A172 (cell line): ENCODE measurements at regions not wholly inside any gene's neighbourhood (a gene's known extent, or its start where the extent isn't known, plus 50 kb on each side); places are given as distances from the start of the nearest gene placed in this dataset.
A peak's percentile ranks its signal among the peaks of the same experiment; 100 is the strongest.

Experiments
- DNase-seq: peaks from one replicate; pipeline ENCODE4 v3.0.0-alpha.2; 2015; ENCODE audit warnings: low spot score

DNA sequence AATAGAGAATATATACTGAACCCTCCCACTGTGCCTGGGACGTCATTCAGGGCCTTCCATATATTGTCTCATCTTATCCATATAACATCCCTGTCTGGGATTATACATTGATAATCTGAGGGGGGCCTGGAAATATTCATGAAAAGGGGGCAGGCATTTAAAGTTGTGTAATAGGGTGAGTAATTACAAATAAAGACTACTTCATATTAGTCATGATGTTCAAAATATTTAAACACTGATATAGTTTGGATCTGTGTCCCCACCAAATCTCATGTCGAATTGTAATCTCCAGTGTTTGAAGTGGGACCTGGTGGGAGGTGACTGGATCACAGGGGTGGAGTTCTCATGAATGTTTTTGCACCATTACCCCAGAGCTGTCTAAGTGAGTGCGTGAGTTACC, 97.8 kb downstream of the AQP9 start:
- no peak for DNase-seq

DNA sequence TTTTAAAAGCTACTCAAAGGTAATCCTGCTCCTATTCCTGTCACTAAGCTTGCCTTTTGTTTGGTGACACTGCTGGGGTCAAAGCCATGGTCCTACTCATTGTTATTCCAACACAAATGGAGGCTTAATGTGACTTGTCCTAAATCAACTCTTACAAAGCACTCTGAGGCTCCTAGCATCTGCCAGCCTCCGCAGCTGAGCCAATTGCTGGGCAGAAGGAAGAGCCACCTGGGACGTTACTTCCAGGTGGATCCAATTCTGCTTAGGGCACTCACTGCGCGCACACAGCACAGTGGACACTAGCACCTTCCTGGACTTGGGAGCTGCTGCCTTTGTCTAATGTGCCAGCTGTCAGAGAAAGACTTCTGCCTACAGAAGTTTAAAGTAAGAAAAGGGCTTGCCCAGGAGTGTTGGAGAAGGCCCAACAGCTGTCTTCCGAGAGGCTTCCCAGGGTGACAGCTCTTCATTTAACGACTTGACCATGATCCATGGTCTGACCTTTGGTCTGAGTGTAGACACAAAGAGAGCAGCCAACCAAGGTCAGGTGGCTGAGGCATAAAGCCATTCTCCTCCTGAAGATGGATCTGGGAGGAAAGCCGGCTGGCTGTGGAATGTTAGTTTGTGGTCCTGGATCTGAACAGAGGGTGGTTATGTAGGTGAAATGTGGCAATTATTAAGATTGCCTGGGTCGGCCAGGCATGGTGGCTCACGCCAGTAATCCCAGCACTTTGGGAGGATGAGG, 102.2 kb downstream of the AQP9 start:
- DNase-seq: no peak

DNA sequence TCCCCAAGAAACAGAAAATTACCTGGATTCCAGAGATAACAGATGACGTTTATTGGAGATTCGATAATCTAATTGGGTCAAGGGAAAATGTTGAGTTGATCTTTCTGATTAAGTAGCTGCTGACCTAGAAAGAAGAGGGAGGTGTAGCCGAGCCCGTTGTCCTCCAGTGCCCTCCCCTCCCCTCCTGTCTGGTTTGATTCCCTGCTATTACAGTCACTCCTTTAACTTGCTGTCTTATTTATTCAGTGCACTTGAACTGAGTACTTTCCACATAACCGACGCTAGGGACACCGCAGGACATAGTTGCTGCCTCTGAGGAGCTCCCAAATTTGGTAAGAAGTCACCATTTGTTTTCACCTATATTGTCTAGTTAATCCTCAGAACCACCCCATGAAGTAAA, 103.7 kb downstream of the AQP9 start:
- DNase-seq: no peak

DNA sequence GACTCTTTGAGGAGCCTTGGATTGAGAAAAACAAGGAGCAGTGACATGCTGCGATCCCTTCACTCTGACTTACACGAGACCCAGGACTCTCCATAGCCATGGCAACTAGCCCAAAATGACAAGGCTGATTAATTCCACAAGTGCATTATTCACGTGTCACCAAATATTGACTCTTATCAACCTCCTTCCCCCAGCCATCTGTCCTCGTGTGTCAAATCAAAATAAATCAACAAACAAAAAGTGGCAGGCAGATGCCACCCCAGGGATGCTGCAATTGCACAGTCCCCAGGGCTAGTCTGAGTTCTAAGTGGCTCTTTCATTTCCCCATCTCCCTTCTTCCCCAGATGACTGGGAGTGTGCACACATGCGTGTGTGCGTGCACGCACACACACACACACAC, 104.9 kb downstream of the AQP9 start:
- DNase-seq: no peak

DNA sequence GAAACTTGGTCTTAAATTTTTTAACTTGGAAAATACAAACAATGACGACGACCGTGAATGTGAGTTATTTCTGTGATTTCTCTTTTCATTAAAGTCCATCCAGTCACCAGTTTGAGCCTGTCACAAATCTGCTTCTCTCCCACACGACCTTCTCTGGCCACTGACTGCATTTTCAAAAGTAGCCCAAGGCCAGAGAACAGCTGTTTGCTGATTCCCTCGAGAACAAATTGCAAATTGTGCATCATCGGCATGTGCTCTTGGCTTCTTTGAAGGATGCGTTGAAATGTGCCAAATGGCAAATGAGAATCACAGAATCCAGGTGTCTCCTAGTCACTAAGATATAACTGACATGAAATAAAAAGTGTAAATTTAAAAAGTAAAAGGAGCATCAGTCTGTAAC, 106.4 kb downstream of the AQP9 start:
- DNase-seq: no peak

DNA sequence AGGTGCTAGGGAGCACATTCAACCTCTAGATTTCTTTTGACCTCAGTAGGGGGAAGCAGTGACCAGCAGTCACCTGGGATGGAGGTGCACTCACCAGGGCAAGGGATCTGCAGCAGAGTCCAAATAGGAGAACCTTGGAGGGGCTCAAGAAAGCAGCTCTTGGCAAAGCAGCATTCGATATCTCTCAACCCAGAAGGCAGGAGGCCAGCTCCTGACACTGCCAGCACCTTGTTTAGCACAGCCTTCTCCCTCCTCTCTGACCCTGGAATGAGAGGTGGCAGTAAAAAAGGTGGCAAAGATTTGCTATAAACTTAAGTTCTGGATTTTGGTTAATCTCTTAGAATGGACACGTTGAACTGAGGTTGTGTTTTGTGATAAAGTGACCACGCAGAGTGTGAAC, 107.9 kb downstream of the AQP9 start:
- DNase-seq: no peak

DNA sequence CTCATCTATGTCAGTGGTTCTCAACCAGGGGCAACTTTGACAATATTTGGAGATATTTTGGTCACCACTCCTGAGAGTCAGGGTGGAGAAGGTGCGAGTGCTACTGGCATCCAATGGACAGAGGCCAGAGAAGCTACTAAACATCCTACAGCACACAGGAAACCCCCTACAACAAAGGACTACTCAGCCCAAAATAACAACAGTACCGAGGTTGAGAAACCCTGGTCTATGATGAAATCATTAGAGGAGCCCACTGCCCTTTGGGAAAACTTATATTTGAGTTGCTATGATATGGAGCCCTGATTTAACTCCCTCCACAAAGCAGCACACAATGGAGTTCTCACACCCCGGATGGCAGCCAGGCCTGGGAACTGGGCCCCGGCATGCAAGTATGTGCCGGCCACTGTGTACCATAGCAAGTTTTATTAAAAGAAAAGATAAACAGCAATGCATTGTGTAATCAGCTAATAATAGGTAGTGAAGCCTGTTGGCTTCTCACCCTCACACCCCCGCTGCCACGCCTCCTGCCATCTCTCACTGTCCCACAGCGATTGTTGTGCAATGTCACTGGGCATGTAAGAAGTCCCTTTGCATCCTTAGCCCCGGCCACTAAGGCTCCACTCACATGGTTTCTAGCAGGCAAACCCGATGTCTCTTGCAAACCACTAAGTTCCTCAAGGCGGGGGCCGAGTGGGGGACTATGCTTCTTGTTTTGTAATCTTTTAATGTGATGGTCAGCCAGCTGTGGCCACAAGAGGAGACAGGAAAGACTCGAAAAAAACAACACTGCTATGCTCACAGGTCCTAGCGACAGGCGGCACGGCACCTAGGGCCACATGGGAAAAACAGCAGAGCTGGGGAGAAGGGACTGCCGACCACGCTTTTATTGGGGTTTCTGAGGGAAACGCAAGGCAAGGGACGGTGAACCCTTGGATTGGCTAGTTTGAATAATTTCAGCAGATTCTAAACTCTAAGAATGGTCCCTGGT, 110.0 kb downstream of the AQP9 start:
- no peak for DNase-seq

DNA sequence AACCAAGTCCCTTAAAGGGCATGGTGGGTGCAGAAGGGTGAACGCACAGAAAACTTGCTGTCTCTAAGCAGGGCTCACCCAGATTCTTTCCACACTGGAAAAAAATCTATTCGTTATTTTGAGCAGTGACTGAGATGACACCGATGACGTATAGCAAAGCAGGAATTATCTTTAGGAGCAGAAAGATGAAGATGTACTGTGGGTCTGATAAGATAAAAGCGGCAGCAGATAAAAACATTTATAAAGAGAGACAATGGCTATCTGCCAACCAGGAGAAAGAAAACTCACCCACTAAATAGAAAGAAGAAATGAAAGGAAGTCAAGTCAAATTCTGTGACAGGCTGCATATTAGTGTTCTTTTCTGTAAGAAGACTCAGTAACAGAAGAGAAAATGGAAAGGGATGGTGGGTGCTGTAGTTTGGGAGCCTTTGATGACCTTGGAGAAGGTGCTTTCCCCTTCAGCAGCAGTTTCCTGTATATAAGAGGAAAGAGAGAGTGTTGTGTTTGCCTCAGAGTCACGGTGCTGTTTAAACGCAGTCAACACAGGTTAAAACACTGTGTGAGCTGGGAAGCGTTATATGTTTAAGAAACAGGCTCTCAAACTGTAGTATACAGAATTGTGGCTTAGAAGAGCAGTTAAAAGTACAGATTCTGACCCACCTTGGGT, 111.6 kb downstream of the AQP9 start:
- no peak for DNase-seq

DNA sequence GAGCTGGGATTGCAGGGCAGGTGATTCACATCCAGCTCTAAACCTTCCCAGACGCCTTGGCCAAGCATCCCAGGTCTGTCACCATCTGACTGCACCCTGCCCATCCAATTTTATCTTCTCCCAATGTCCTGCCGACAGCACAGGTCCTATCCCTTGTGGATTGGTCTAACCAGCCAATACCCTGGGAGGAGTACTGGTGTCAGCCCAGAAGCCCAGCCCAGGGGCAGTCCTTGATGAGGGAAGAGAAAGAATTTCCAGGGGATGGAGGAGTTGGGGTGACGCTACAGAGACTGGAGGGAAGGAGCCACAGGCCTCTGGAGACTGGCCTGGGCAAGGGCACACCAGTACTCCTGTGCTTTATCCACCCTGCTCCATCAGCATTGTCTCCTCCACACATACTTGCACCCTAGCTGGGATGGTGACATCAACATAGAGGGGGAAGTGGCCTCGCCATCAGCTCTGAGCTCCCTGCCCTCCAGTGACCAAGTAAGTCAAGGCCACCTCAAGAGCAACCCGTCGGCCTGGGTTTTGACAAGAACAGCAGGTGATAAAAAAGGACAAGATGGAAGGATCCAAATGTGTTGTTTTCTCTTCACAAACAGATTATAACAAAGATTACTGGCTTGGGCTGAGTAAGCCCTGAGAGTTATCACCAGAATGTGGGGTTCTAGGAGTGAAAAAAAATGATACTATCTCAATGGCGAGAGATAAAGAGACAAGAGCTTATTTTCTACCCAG, 114.6 kb downstream of the AQP9 start:
- DNase-seq: no peak

DNA sequence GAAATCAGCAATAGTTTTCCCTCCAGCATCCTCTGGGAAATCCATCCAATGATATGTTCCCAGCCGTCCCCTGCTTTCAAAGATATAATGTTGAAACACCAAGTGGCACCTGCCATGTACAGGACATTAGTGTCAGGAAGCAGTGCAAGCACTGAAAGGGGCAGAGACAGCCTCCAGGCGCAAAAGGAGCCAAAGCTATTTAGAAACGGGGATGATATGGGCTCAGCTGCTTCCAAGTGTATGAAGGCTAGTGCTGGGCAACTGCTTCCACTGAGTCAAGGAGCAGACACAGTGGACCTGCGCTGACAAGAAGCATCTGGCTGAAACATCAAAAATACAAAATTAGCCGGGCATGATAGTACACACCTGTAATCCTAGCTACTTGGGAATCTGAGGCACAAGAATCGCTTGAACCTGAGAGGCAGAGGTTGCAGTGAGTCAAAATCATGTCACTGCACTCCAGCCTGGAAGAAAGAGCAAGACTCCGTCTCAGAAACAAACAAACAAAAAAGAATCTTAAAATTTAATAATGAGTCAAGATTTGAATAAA, 119.7 kb downstream of the AQP9 start:
- DNase-seq: no peak

DNA sequence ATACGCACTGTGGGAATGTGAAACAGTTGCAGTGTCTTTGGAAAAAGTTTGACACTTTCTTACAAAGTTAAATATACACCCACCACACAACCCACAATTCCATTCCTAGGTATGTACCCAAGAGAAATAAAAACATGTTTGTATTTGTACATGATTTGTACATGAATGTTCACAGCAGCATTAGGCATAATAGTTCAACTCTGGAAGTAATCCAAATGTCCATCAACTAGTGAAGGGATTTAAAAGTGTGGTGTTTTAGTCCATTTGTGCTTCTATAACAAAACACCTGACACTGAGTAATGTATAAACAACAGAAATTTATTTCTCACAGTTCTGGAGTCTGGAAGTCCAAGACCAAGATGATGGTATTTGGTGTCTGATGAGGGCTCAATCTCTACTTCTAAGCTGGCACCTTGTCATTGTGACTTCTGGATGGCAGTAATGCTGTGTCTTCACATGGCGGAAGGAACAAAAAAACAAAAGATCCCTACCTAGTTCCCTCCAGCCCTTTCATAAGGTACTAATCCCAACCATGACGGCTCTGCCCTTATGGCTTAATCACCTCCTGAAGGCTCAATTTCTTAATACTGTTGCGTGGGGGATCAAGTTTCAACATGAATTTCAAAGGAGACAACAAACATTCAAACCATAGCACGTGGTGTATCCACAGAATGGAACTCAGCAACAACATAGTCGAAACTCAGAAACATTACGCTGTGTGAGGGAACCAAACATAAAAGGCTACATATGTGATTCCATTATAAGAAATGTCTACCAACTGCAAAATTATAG, 120.5 kb downstream of the AQP9 start:
- DNase-seq: no peak

DNA sequence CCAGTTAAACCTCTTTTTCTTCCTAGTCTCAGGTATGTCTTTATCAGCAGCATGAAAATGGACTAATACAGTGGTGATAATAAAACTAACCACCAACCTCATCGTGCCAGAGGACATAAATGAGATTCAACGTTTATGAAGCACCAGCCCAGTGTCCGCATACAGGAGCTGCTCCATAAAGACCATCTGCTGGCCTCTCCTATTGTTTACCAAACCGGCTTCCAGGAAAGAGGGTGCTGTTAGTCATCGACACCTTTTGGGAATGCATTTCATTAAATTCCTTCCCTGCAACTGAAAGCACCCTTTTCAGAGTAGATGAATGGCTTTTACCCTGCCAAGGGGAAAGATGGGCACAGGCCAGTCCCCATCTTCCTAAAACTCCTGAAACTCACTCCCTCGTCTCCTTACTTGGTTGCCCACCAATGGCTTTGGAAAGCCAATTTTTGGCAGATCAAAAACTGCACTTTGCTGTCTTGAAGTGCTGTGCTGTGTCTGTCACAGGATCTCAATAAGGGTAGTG, 122.1 kb downstream of the AQP9 start:
- DNase-seq: peak; percentile 16

DNA sequence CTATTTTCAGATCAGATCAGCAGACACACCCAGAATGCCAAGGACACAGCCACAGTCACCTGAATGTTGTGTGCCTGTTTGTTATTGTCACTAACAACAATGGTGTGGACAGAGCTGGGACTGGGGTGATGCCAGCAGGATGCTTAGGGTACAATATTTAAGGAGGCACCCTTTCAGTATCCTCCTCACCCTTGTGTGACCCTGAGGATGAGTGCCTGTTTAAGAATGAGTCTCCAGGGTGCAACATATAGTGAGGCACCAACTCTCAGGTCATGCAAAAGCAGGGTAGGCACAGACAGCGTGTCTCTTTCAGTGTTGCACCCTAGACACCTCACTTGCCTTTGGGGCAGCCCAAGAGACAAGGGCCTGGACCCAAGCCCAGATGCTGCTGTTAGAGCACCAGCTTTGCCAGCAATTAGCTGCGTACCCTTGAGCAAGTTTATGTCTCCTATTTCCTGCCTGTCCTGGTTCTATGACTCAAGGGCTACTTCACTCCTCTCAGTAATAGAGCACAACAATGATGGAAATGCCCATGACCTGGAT, 122.6 kb downstream of the AQP9 start:
- no peak for DNase-seq

DNA sequence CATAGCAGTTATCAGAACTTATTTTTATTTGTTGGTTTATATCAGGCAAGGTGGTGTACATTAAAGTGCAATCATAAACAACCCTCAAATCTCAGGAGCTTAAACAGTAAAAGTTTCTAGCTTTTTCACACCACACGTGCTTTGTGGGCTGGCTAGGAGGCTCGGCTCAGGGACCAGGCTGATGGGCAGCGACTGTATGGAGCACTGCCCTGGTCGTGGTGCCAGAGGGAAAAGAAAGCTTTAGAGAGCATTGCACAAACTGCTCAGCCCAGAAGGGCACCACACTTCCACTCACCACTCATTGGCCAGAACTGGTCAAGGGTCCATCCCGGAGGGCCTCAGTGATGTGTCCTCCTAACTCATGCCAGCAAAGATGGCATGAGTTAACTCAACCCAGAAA, 123.2 kb downstream of the AQP9 start:
- no peak for DNase-seq

DNA sequence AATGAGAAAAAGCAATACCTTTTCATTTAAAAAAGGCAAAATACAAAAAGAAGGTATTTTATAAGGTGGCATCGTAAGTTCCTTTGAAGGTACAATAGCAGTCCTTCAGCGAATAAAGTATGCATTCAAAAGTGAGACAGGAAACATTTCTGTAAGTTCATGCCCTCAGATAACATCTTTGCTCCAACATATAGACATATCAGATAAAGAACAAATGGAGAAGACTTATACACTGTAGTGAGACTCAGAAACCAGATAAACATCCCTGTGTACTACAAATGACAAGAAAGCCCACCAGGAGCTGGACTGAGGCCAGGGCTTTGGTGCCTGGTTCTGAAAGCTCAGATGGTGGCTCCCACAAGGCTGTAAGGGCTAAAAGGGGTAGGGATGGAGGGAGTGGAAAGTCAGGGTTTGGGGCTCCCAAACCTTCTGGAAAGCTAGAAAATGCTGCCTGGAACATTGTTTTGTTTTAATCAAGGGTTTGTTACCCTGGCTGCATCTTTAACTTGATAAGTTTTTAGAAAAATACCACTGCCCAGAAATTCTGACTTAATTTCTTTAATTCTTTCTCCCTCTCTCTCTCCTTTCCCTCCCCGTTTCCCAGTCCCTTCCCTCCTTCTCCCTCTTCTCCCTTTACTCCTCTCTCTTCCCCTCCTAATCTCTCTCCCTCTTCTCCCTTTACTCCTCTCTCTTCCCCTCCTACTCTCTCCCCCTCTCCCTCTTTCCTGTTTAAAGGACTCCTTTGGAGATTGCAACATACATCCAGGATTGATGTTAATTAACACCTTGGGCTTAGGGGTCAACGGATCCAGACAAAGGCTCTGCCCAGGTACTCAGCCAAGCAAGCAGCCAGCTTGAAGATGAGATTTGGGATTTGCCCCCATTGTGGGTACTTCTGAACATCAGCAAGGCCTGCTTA, 126.1 kb downstream of the AQP9 start:
- DNase-seq: no peak

DNA sequence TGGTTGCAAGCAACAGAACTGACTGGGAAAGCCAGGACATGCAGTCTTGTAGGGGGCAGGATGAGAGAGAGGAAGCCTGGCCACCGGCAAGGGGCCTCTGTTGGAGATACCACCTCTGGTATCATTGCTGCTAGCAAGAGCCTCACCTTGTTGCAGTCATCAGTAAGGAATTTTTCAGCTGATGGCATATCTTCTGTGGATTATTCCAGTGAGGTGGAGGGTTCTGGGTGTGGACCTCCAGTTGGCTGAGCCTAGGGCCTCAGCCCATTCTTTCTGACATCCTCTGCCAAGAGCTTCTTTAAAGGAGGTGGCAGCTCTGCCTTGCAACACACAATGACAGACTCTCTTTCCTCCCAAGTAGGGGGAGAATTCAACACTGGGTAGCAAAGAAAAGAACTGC, 128.9 kb downstream of the AQP9 start:
- DNase-seq: no peak

DNA sequence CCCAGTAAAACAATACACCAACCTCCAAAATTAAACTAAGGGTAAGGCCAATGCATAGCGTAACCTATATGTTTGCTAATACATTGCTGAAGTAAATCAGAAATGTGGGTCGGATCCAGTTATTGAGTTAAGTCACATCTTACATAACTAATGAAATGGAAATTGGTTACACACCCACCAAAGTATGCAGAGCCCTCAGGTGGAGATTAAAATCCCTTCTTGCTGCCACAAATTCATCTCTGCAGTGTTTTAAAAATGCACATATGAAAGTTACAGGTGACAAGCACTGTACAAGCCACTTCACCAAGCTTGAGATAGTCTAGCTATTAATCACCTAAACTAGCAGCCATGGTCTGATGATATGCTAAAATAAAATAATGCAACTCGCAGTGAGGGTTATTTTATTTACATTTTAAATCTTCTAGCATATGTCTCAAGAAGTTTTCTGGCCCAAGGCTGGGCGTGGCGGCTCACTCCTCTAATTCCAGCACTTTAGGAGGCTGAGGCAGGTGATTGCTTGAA, 130.6 kb downstream of the AQP9 start:
- no peak for DNase-seq

DNA sequence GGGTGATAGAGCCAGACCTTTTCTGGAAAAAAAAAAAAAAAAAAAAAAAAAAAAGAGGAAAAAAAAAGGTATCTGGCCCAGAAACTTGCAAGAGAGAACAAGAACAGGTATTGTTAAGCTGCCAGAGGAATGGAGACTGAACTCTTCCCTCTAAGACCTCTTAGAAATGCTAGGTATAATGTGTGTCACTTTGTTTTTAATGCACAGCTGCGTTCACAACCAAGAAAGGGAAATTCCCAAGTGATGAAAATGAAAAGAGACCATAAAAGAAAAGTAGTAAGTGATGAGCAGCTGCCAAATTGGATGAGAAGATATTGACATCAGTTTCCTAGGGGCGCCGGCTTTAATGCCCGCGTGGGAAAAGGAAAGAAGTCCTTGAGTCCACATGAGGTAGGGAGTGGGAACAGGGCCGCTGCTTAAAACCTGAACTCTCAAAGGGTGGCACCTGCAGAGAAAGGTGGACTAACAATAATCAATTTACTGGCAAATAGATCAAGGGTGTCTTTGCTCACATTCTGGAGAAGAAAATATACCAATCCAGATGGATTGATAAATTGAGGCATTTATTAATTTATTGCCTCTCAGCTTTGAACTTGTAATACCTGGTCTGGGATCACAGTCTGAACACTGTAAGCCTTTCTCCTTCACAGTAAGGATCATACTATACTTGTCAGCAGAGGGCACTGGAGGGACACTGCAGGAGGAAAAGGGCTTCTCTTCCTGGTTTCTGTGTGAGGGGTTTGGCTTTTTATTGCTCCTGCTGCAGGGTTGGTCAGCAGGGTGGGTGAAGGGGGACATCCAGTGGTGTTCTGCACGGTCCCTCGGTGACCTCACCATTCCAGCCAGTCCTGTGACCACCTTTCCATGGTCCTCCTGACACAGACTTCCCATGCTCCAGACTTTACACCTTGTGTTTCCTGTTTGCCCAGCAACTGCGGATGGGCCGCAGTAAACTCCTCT, 131.6 kb downstream of the AQP9 start:
- DNase-seq: peak; percentile 30
